ENCODE measurements at regions not wholly inside any gene's neighbourhood (a gene's known extent, or its start where the extent isn't known, plus 50 kb on each side); places are given as distances from the start of the nearest gene placed in this dataset.

DNA sequence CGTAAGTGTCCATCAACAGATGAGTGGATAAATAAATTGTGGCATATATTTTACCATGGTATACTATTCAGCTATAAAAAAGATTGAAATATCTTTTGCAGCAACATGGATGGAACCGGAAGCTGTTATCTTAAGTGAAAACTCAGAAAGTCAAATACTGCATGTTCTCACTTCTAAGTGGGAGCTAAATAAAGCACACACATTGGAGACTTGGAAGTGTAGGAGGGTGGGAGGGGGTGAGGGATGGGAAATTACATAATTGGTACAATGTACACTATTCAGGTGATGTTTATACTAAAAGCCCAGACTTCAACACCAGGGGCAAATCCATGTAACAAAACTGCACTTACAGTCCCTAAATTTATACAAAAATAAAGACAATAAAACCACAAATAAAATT, 72.6 kb upstream of the SPRY1 start:
- Histone ChIP-seq H3K4me2 (ENCODE audit: low read depth, low read length, poor library complexity, severe bottlenecking) (no peak overlapping the region), H3K36me3 (ENCODE audit: insufficient read depth, low read length) (no peaks in the 10 kb centered on the region), H3K9me2 (replicated peaks; ENCODE audit: low read depth, low read length) (no peaks in the 10 kb centered on the region), H3K4me3 (ENCODE audit: low read length, poor library complexity, severe bottlenecking) (no peak overlapping the region), H3K79me2 (ENCODE audit: insufficient read depth, low read length) (no peaks in the 10 kb centered on the region), H4K20me1 (ENCODE audit: insufficient read depth, low read length, poor library complexity, severe bottlenecking) (no peaks in the 10 kb centered on the region), H3K27me3 (ENCODE audit: insufficient read depth, low read length, poor library complexity, severe bottlenecking) (no peaks in the 10 kb centered on the region), H3K9ac (ENCODE audit: low read depth, low read length, poor library complexity, severe bottlenecking) (no peak overlapping the region), H3K4me1 (ENCODE audit: insufficient read depth, low read length, poor library complexity, severe bottlenecking) (peaks cover 28% of the 10 kb centered on the region), H3K9me3 (ENCODE audit: insufficient read depth, low read depth, low read length) (peaks cover 11% of the 10 kb centered on the region; the same call in 1 of the 2 replicates), H3F3A (ENCODE audit: low read depth) (no peaks in the 10 kb centered on the region), H2AFZ (ENCODE audit: low read length) (no peak overlapping the region)
- TF ChIP-seq EZH2phosphoT487 (IDR thresholded peaks at IDR 0.05; ENCODE audit: borderline replicate concordance): no peak
- TF ChIP-seq, protein P1, sequence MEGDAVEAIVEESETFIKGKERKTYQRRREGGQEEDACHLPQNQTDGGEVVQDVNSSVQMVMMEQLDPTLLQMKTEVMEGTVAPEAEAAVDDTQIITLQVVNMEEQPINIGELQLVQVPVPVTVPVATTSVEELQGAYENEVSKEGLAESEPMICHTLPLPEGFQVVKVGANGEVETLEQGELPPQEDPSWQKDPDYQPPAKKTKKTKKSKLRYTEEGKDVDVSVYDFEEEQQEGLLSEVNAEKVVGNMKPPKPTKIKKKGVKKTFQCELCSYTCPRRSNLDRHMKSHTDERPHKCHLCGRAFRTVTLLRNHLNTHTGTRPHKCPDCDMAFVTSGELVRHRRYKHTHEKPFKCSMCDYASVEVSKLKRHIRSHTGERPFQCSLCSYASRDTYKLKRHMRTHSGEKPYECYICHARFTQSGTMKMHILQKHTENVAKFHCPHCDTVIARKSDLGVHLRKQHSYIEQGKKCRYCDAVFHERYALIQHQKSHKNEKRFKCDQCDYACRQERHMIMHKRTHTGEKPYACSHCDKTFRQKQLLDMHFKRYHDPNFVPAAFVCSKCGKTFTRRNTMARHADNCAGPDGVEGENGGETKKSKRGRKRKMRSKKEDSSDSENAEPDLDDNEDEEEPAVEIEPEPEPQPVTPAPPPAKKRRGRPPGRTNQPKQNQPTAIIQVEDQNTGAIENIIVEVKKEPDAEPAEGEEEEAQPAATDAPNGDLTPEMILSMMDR (conservative IDR thresholded peaks at IDR 0.05; ENCODE audit: low read length): no peak

DNA sequence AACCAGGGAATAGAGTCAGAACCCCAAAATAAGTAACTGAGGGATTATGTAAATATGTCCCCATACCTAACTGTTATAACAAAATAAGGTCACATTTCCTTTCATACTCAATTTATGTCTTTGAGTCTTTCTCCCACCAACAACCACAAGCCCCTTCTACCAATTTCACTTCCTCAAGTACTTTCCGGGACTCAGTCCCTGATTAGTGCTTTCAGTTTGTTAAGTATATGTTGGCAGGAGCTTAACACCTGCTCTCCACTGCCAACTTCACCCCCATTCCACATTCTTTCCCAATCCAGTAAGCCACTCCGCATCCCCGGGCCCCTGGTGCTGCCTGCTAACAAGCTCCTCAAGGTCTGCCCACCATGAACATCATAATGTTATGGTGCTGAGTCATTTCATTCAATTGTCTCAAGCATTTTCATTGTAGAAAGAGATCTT, 71.3 kb upstream of the SPRY1 start:
- Histone ChIP-seq H3K4me3 (ENCODE audit: low read length, poor library complexity, severe bottlenecking) (no peak overlapping the region), H3K9me2 (replicated peaks; ENCODE audit: low read depth, low read length) (no peaks in the 10 kb centered on the region), H3K4me2 (ENCODE audit: low read depth, low read length, poor library complexity, severe bottlenecking) (peak overlapping the region; percentile 3), H3K27me3 (ENCODE audit: insufficient read depth, low read length, poor library complexity, severe bottlenecking) (no peaks in the 10 kb centered on the region), H2AFZ (ENCODE audit: low read length) (no peak overlapping the region), H3K9me3 (ENCODE audit: insufficient read depth, low read depth, low read length) (peaks cover 11% of the 10 kb centered on the region; the same call in 1 of the 2 replicates), H3K36me3 (ENCODE audit: insufficient read depth, low read length) (no peaks in the 10 kb centered on the region), H3K9ac (ENCODE audit: low read depth, low read length, poor library complexity, severe bottlenecking) (no peak overlapping the region), H3K79me2 (ENCODE audit: insufficient read depth, low read length) (no peaks in the 10 kb centered on the region), H3F3A (ENCODE audit: low read depth) (no peaks in the 10 kb centered on the region), H4K20me1 (ENCODE audit: insufficient read depth, low read length, poor library complexity, severe bottlenecking) (no peaks in the 10 kb centered on the region), H3K4me1 (ENCODE audit: insufficient read depth, low read length, poor library complexity, severe bottlenecking) (peaks cover 31% of the 10 kb centered on the region)
- no peak for TF ChIP-seq EZH2phosphoT487 (IDR thresholded peaks at IDR 0.05; ENCODE audit: borderline replicate concordance)
- TF ChIP-seq, protein P1 (conservative IDR thresholded peaks at IDR 0.05; ENCODE audit: low read length): no peak

DNA sequence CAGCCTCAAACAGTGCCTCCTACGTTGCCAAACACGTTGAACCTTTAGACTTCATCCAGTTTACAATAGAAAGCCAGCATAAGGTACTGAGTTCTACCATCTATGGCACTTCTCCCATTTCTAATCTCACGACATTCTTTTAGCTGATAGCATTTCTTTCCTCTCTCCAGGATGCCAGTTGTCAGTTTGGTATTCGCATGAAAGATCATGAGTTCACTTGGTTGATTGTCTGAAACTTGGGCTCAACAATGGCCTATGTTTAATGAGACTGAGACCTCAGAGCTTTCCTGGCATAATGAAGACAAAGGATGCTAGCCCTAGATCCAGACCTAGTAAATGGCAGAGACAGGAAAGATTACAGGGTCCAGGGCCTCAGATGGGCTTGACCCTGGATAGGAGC, 69.2 kb upstream of the SPRY1 start:
- H3F3A ChIP-seq (ENCODE audit: low read depth): no peaks in the 10 kb centered on the region
- no peak overlapping the region for H3K4me2 ChIP-seq (ENCODE audit: low read depth, low read length, poor library complexity, severe bottlenecking)
- H3K4me1 ChIP-seq (ENCODE audit: insufficient read depth, low read length, poor library complexity, severe bottlenecking): peaks cover 31% of the 10 kb centered on the region
- H3K27me3 ChIP-seq (ENCODE audit: insufficient read depth, low read length, poor library complexity, severe bottlenecking): no peaks in the 10 kb centered on the region
- H3K9me2 ChIP-seq (replicated peaks; ENCODE audit: low read depth, low read length): no peaks in the 10 kb centered on the region
- no peaks in the 10 kb centered on the region for H3K79me2 ChIP-seq (ENCODE audit: insufficient read depth, low read length)
- H3K9me3 ChIP-seq (ENCODE audit: insufficient read depth, low read depth, low read length): peaks cover 2% of the 10 kb centered on the region; the same call in 1 of the 2 replicates
- H3K36me3 ChIP-seq (ENCODE audit: insufficient read depth, low read length): no peaks in the 10 kb centered on the region
- H2AFZ ChIP-seq (ENCODE audit: low read length): no peak overlapping the region
- no peak overlapping the region for H3K9ac ChIP-seq (ENCODE audit: low read depth, low read length, poor library complexity, severe bottlenecking)
- H4K20me1 ChIP-seq (ENCODE audit: insufficient read depth, low read length, poor library complexity, severe bottlenecking): no peaks in the 10 kb centered on the region
- H3K4me3 ChIP-seq (ENCODE audit: low read length, poor library complexity, severe bottlenecking): no peak overlapping the region
- TF ChIP-seq EZH2phosphoT487 (IDR thresholded peaks at IDR 0.05; ENCODE audit: borderline replicate concordance): no peak
- TF ChIP-seq, protein P1 (conservative IDR thresholded peaks at IDR 0.05; ENCODE audit: low read length): no peak

Measured in Loucy (cell line).